HG03469 (cell line): ENCODE measurements at regions not wholly inside any gene's neighbourhood (a gene's known extent, or its start where the extent isn't known, plus 50 kb on each side); places are given as distances from the start of the nearest gene placed in this dataset.
A peak's percentile ranks its signal among the peaks of the same experiment; 100 is the strongest.
"Not testable (repeated sequence)": the region's sequence is repeated elsewhere in the genome, so short reads cannot be mapped to it uniquely, and the experiment has no call there.

ENCODE experiments used
- ATAC-seq: cut with Tn5 transposase; IDR thresholded peaks from one replicate; pipeline ENCODE4 v1.9.1; 2021; ENCODE audit warnings: mild to moderate bottlenecking, moderate library complexity, moderate number of reproducible peaks; ENCODE audit not compliant: unreplicated experiment

- no peak for ATAC-seq
These were observed 545.3 kb downstream of the PTPRC start for GRCh38 chr1:199184180-199184579.

GRCh38 chr1:199194862-199195261 lies 556.0 kb downstream of the PTPRC start:
- ATAC-seq = no peak

- no peak for ATAC-seq
These were observed 558.9 kb downstream of the PTPRC start for GRCh38 chr1:199197695-199198094.

- no peak for ATAC-seq
These were observed 563.5 kb downstream of the PTPRC start for GRCh38 chr1:199202331-199202730.

GRCh38 chr1:199204231-199204630 lies 565.4 kb downstream of the PTPRC start:
- ATAC-seq = no peak

- ATAC-seq = no peak
These were observed 567.1 kb downstream of the PTPRC start for GRCh38 chr1:199205740-199206441.

- ATAC-seq = no peak
These were observed 570.0 kb downstream of the PTPRC start for GRCh38 chr1:199208847-199209246.

GRCh38 chr1:199218065-199218464 lies 579.2 kb downstream of the PTPRC start:
- no peak for ATAC-seq

GRCh38 chr1:199218533-199218932 lies 579.7 kb downstream of the PTPRC start:
- no peak for ATAC-seq

- ATAC-seq = no peak
These were observed 581.2 kb downstream of the PTPRC start for GRCh38 chr1:199220031-199220430.

- no peak for ATAC-seq
These were observed 582.7 kb downstream of the PTPRC start for GRCh38 chr1:199221371-199222150.

GRCh38 chr1:199223936-199224335 lies 585.1 kb downstream of the PTPRC start:
- no peak for ATAC-seq

- ATAC-seq = no peak
These were observed 587.3 kb downstream of the PTPRC start for GRCh38 chr1:199226163-199226562.

- ATAC-seq = no peak
These were observed 603.3 kb downstream of the PTPRC start for GRCh38 chr1:199242147-199242546.

GRCh38 chr1:199242601-199243000 lies 603.8 kb downstream of the PTPRC start:
- ATAC-seq = no peak

GRCh38 chr1:199243423-199244061 lies 604.7 kb downstream of the PTPRC start:
- ATAC-seq = peak; percentile 97

- no peak for ATAC-seq
These were observed 607.1 kb downstream of the PTPRC start for GRCh38 chr1:199245946-199246345.

- ATAC-seq = no peak
These were observed 607.9 kb downstream of the PTPRC start for GRCh38 chr1:199246716-199247115.

GRCh38 chr1:199247891-199248290 lies 609.1 kb downstream of the PTPRC start:
- no peak for ATAC-seq

GRCh38 chr1:199254040-199254439 lies 615.2 kb downstream of the PTPRC start:
- ATAC-seq = not testable (repeated sequence)

GRCh38 chr1:199261328-199261727 lies 622.5 kb downstream of the PTPRC start:
- ATAC-seq = no peak

- no peak for ATAC-seq
These were observed 625.4 kb downstream of the PTPRC start for GRCh38 chr1:199264283-199264682.
